Coronary artery (tissue), 2 donors: ENCODE measurements at regions not wholly inside any gene's neighbourhood (a gene's known extent, or its start where the extent isn't known, plus 50 kb on each side); places are given as distances from the start of the nearest gene placed in this dataset.

ENCODE experiments used
- DNase-seq: peaks from one replicate; pipeline ENCODE4 v3.0.0-alpha.2; 2017; ENCODE audit warnings: low spot score
- H3K27ac ChIP-seq, 2 donors: fragments of 200-600 bp; sonication (generic); one replicate each; pipeline ENCODE4 v1.5.1; 2016 to 2019
- H3K4me3 ChIP-seq: fragments of 200-600 bp; sonication (generic); 2 replicates; pipeline ENCODE4 v1.5.1; 2016; ENCODE audit warnings: mild to moderate bottlenecking, moderate library complexity
- CTCF ChIP-seq: fragments of 200-600 bp; sonication (generic); IDR thresholded peaks from one replicate; pipeline ENCODE4 v1.5.1; 2019; ENCODE audit warnings: antibody characterized with exemption

DNA sequence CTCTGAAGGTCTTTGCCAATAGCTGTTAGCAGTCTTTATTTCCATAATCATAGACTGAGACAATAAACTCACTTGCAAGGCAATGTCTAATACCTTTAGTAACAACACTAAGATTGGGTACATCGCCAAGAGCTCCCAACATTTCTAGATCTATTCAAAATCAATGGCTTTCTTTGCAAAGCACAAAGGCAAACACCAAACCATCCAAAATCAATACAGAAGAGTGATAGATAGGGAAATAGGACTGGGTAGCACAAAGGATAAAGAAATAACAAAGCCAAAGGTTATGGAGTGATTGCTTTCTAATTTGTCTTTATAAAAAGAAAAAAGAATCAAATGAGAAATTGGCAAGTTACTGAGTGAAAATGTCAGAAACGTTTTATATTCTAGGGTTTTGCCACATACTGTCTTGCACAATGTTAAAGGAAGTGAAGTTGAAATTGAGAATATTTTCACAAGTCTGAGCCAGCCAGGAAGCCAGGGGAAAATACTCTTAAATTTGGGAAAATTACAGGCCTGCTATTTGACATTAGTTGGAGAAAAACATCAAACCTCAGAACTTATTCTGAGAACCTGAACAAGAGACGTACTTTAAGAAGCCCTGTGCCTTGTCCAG, 53.3 kb upstream of the LHFPL2 start:
- H3K4me3 ChIP-seq: no peak overlapping the region
- TF ChIP-seq CTCF: no peak
- DNase-seq: no peak
- H3K27ac ChIP-seq: no peak overlapping the region

- TF ChIP-seq CTCF: no peak
- Histone ChIP-seq H3K4me3 (no peak overlapping the region), H3K27ac (peak overlapping the region; percentile 5 to 62)
- no peak for DNase-seq
Measured at GRCh38 chr5:78699552-78700153, 51.1 kb upstream of the LHFPL2 start.

- Histone ChIP-seq H3K4me3 (no peak overlapping the region), H3K27ac (peak overlapping the region; percentile 3 to 59)
- no peak for DNase-seq
- TF ChIP-seq CTCF: no peak
Measured at GRCh38 chr5:78698191-78698791, 49.7 kb upstream of the LHFPL2 start.
